ENCODE measurements at regions not wholly inside any gene's neighbourhood (a gene's known extent, or its start where the extent isn't known, plus 50 kb on each side); places are given as distances from the start of the nearest gene placed in this dataset.
"Not testable (repeated sequence)": the region's sequence is repeated elsewhere in the genome, so short reads cannot be mapped to it uniquely, and the experiment has no call there.

GRCh38 chr11:114805431-114805830, 127.1 kb downstream of the NXPE2 start:
- DNase-seq (ENCODE audit: low spot score), result not testable (repeated sequence)

GRCh38 chr11:114811971-114812370, 133.6 kb downstream of the NXPE2 start:
- DNase-seq (ENCODE audit: low spot score), result no peak

GRCh38 chr11:114812733-114813132, 134.4 kb downstream of the NXPE2 start:
- no peak for DNase-seq (ENCODE audit: low spot score)

- no peak for DNase-seq (ENCODE audit: low spot score)
Measured at GRCh38 chr11:114813189-114813718, 134.9 kb downstream of the NXPE2 start.

GRCh38 chr11:114815176-114815575, 136.8 kb downstream of the NXPE2 start:
- no peak for DNase-seq (ENCODE audit: low spot score)

- no peak for DNase-seq (ENCODE audit: low spot score)
Measured at GRCh38 chr11:114815761-114816160, 137.4 kb downstream of the NXPE2 start.

- no peak for DNase-seq (ENCODE audit: low spot score)
Measured at GRCh38 chr11:114816791-114817190, 138.5 kb downstream of the NXPE2 start.

- DNase-seq (ENCODE audit: low spot score), result no peak
Measured at GRCh38 chr11:114818382-114818781, 140.1 kb downstream of the NXPE2 start.

- no peak for DNase-seq (ENCODE audit: low spot score)
Measured at GRCh38 chr11:114819028-114819427, 140.7 kb downstream of the NXPE2 start.

GRCh38 chr11:114820621-114821020, 142.3 kb downstream of the NXPE2 start:
- DNase-seq (ENCODE audit: low spot score), result no peak

- DNase-seq (ENCODE audit: low spot score), result peak; percentile 8
Measured at GRCh38 chr11:114821621-114822412, 143.5 kb downstream of the NXPE2 start.

- DNase-seq (ENCODE audit: low spot score), result no peak
Measured at GRCh38 chr11:114826910-114827442, 148.6 kb downstream of the NXPE2 start.

- no peak for DNase-seq (ENCODE audit: low spot score)
Measured at GRCh38 chr11:114827736-114828135, 149.4 kb downstream of the NXPE2 start.

GRCh38 chr11:114832532-114833125, 154.3 kb downstream of the NXPE2 start:
- no peak for DNase-seq (ENCODE audit: low spot score)

GRCh38 chr11:114836161-114836560, 157.8 kb downstream of the NXPE2 start:
- no peak for DNase-seq (ENCODE audit: low spot score)

- DNase-seq (ENCODE audit: low spot score), result no peak
Measured at GRCh38 chr11:114844896-114845295, 166.6 kb downstream of the NXPE2 start.

GRCh38 chr11:114845766-114846415, 167.6 kb downstream of the NXPE2 start:
- no peak for DNase-seq (ENCODE audit: low spot score)

- DNase-seq (ENCODE audit: low spot score), result peak; percentile 3
Measured at GRCh38 chr11:114846416-114846791, 168.1 kb downstream of the NXPE2 start.

- DNase-seq (ENCODE audit: low spot score), result no peak
Measured at GRCh38 chr11:114847306-114847975, 169.1 kb downstream of the NXPE2 start.

- DNase-seq (ENCODE audit: low spot score), result no peak
Measured at GRCh38 chr11:114848027-114848426, 169.7 kb downstream of the NXPE2 start.

- DNase-seq (ENCODE audit: low spot score), result no peak
Measured at GRCh38 chr11:114857281-114857680, 179.0 kb downstream of the NXPE2 start.

- DNase-seq (ENCODE audit: low spot score), result no peak
Measured at GRCh38 chr11:114864896-114865295, 186.6 kb downstream of the NXPE2 start.
